Stimulated activated CD4-positive, alpha-beta T cell treated with anti-CD3 and anti-CD28 coated beads, Interleukin-15, amount 100 ng/mL, for 1 hour (primary cell): ENCODE measurements at regions not wholly inside any gene's neighbourhood (a gene's known extent, or its start where the extent isn't known, plus 50 kb on each side); places are given as distances from the start of the nearest gene placed in this dataset.
"Not testable (repeated sequence)": the region's sequence is repeated elsewhere in the genome, so short reads cannot be mapped to it uniquely, and the experiment has no call there.

Experiments
- DNase-seq, 2 donors: peaks; one replicate each; pipeline ENCODE4 v3.0.0-alpha.2; 2020; ENCODE audit warnings: low read depth in 1 of 2, low spot score in 1 of 2

DNA sequence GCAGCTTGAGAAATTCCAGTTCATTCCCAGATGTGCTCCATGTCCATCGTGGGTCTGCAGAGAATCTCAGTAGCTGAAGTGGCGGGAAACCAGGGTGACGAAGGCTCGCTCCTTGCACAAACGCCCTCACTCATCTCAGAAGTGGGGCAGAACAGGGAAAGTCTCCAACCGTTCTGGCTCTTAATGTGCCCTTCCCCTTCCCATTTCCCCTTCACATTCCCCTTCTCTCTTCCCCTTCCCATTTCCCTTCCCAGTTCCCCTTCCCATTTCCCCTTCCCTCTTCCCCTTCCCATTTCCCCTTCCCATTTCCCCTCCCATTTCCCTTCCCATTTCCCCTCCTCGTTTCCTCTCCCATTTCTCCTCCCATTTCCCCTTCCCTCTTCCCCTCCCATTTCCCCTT, 108.5 kb downstream of the OLFM1 start:
- DNase-seq: not testable (repeated sequence)

- DNase-seq: no peak
Observed at GRCh38 chr9:135196474-135196873, 109.0 kb downstream of the OLFM1 start.

DNA sequence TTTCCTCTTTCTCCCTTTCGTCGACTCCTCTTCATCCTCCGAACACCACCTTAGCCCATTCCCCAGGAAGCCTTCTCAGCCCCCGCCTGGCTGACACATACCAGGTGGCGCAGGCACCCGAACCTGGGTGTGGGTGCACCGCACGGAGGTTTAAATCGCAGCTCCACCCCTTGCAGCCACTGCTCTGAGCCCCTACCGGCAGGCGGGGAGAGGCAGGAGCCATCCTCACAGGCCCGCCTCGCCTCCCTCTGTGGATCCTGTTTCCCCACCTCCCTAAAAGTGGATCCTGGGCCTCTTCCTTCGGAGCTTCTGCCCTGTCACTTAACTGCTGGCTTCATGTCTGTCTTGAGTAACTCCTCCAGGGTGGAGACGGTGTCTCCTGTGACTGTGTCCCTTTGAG, 110.7 kb downstream of the OLFM1 start:
- no peak for DNase-seq

DNA sequence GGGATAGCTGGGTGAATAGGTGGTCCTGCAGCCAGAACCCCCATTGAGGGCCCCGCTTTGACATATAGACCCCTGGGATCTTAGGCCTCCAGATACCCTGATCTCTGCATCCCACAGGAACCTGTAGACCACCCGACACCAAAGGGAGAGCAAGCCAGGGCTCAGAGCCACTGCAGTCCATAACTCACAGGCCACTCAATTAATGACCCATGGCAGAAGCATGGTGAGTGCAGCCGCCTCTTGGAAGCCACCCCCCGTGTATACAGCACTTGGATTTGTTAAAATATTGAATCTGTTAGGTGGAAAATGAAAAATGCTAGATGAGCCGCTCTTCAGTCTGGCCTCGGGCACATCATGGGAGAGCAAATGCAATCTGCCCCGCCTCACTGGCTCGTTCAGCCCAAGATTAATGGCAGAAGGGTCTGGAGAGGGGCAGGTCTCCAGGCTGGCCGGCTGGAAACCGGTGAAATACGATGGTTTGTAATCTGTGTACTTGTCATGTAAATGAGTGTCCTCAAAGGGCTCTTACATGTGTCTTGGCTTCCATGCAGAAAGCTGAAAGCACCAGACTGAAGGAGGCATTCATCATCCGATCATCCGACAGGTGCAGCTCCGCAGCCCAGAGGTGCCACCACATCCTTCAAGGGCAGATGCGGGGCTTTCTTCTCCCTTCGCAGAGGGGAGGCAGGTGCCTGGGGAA, 111.3 kb downstream of the OLFM1 start:
- DNase-seq: no peak

DNA sequence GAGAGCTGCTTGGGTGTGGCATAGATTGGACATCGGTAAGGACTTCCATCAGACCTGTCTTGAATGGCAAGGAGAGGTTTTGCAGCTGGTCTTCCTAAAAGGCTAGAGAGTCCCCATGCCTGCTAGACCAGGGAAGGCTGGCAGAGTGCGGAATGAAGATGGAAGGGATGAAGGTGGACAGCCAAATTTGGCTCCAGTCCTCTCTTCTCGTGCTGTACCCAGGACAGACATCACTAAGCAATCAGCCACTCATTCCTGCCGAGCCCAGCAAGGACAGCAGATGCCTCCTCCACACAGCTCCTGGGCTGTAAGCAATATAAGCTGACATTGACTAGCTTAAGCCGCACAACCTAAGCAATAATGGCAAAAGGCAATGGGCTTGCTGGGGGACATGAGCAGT, 112.0 kb downstream of the OLFM1 start:
- no peak for DNase-seq

- DNase-seq: no peak
Observed at GRCh38 chr9:135201711-135202110, 114.2 kb downstream of the OLFM1 start.

DNA sequence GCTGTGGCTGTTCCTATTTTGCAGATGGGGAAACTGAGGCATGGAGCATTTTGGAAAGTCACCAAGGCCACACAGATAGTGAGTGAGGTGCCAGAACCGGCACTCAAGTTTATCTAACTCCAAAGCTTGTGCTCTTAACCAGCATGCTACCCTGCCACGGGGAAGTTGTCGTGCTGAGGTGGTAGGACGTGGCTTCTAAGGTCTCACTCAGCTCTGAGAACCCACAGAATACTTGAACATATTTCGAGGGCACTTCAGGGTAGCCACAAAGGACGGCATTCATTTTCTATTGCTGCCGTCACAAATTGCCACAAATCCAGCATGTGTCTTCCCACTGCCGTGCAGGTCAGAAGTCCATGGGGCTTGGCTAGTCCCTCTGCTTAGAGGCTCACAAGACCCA, 116.7 kb downstream of the OLFM1 start:
- no peak for DNase-seq

- DNase-seq: no peak
Observed at GRCh38 chr9:135209136-135209535, 121.7 kb downstream of the OLFM1 start.

GRCh38 chr9:135209852-135210251, 122.4 kb downstream of the OLFM1 start:
- no peak for DNase-seq

DNA sequence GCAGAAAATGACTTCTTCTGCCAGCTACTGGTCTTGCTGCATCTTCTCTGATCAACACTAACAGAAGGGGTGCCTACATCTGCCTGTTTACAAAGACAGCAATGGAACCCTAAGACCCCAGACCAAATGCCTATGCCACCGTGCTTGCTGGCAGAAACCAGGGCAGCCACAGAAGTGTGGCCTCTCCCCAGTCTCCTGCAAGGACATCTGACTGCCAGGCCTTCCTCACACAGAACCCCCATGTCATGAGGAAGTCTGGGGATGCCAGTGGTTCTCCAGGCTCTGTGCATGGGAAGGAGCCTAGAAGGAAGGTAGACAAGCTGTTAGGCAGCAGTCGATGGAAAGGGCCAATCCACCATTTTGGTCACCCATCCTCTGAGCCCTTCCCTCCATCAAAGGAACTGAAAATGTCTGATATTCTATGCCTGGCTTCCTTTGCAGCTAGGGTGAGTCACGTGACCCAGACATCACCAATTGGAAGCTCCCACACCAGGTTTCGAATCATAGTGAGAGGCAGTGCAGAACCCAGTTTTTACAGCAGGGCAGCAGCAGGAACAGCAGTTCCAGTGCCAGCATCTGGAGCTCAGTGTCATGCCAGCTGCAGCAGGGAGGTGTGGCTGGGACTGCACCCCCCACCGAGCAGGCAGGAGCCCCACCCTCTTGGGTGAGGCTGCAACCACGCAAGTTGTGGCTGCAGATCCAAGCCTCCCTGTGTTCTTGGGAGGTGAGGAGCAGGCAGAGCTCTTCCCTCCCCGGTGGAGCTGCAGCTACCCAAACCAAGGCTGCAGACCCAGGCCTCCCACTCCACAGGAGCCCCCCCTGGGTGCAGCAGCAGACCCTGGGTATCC, 123.4 kb downstream of the OLFM1 start:
- no peak for DNase-seq

- DNase-seq: no peak
Observed at GRCh38 chr9:135211524-135211890, 124.0 kb downstream of the OLFM1 start.

DNA sequence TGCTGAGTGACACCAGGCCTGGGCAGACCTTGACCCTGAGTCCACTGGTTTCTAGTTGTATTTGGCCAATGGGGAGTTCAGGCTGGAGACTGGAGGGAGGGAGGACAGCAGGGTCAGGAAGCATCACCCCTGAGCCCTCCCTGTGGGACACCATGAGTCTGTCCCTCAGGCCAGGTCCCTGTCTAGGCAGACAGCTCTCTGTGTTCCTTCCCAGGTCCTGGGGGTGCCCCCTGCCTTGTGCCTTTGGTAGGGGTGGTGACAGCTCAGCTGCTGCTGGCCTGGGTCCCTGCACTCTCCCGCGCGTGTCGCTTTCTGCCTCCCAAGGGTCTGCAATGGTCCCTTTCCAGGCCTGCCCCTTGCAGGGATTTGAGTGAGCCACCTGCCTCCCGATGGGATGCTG, 125.5 kb downstream of the OLFM1 start:
- DNase-seq: no peak

GRCh38 chr9:135213566-135213965, 126.1 kb downstream of the OLFM1 start:
- no peak for DNase-seq

- no peak for DNase-seq
Observed at GRCh38 chr9:135214054-135214640, 126.7 kb downstream of the OLFM1 start.

DNA sequence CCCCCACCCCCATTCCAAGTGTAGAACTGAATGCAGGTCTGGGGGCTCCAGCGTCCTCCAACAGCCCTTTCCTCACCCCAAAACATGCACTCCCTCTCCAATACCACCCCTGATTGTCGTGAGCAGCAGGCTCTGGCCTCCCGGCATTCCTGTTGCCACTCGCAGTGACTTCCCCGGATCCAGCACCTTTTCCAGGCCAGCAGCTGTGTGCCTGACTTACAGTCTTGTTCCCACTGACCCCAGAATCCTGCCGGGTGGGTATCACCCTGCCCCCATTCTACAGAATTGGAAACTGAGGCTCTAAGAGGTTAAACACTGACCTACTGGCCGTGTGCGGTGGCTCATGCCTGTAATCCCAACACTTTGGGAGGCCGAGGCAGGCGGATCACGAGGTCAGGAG, 127.2 kb downstream of the OLFM1 start:
- no peak for DNase-seq

DNA sequence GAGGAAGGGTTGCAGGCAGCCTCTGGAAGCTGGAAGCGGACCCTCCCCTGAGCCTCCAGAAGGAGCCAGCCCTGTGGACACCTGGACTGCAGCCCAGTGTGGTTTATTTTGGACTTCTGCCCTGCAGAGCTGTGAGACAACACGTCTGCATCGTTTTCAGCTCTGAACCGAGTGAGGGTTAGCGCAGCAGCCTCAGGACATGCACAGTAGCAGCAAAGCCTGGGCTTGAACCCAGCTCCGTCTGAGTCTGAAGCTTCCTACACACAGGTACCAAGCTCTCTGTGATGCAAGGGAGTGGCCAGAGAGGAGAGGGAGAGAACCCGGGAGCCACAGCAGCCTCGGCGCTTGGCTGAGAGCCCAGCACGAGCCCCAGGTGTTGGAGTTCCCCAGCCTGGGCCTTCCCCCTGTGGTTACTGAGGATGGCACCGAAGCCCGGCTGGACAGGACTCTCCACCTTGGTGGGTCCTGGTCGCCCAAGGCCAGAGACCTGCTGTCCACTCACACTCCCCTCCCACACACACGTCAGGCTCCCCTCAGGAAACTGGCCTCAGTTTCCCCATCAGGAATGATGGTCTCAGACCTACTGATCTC, 128.2 kb downstream of the OLFM1 start:
- DNase-seq: no peak

DNA sequence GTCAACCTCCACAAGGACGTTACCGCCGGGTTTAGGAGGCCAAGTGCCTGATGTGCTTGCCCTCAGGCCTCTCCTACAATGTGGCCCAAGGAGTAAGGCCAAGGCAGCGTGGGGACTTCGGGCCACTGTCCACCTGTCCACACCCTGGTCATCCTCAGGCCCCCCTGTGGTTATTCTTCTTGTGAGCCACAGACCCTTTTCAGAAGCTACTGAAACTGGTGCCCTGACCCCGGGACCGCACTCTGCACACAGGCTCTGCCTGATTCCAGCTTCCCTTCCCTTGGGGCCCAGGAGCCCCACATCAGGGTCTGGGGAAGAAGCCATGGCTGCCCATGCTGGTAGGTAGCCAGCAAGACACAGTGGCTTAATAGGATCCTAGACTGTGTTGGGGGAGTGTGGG, 128.8 kb downstream of the OLFM1 start:
- no peak for DNase-seq

GRCh38 chr9:135216791-135217441, 129.4 kb downstream of the OLFM1 start:
- DNase-seq: no peak

- no peak for DNase-seq
Observed at GRCh38 chr9:135217836-135218235, 130.4 kb downstream of the OLFM1 start.

- DNase-seq: no peak
Observed at GRCh38 chr9:135218331-135219225, 131.1 kb downstream of the OLFM1 start.
